Esophagus (tissue), 2 donors: ENCODE measurements at regions not wholly inside any gene's neighbourhood (a gene's known extent, or its start where the extent isn't known, plus 50 kb on each side); places are given as distances from the start of the nearest gene placed in this dataset.
A peak's percentile ranks its signal among the peaks of the same experiment; 100 is the strongest.

Experiments
- H3K27ac ChIP-seq, 2 donors: one replicate each; pipeline ENCODE4 v1.5.1; 2013; ENCODE audit warnings: low read depth in 2 of 2, mild to moderate bottlenecking in 2 of 2, inconsistent platforms in 1 of 2, low read length in 1 of 2, moderate library complexity in 1 of 2
- H3K27me3 ChIP-seq, 2 donors: one replicate each; pipeline ENCODE4 v1.6.1; 2013; ENCODE audit warnings: low read length in 2 of 2, control low read depth in 1 of 2, mild to moderate bottlenecking in 1 of 2; ENCODE audit not compliant: insufficient read depth in 2 of 2, control insufficient read depth in 1 of 2
- H3K36me3 ChIP-seq, 2 donors: one replicate each; pipeline ENCODE4 v1.6.1; 2013; ENCODE audit warnings: low read length in 1 of 2; ENCODE audit not compliant: control insufficient read depth in 2 of 2, insufficient read depth in 2 of 2
- H3K4me1 ChIP-seq, 2 donors: one replicate each; pipeline ENCODE4 v1.6.1; 2013; ENCODE audit warnings: low read length in 1 of 2; ENCODE audit not compliant: control insufficient read depth in 2 of 2, insufficient read depth in 2 of 2
- H3K4me3 ChIP-seq, 2 donors: one replicate each; pipeline ENCODE4 v1.5.1; 2013; ENCODE audit warnings: low read length in 2 of 2, mild to moderate bottlenecking in 2 of 2, low read depth in 1 of 2, moderate library complexity in 1 of 2
- H3K9me3 ChIP-seq, 2 donors: one replicate each; pipeline ENCODE4 v1.6.1; 2013; ENCODE audit warnings: mild to moderate bottlenecking in 2 of 2, low read depth in 1 of 2, low read length in 1 of 2, moderate library complexity in 1 of 2; ENCODE audit not compliant: control insufficient read depth in 2 of 2, insufficient read depth in 1 of 2
- WGBS, 2 donors: extraction: QIAGEN DNeasy Blood & Tissue Kit; methylation state at CpG; one replicate each; pipeline ENCODE4 v1.1.7; 2013; 5-methylcytosine and 5-hydroxymethylcytosine counted together
- donor health status: healthy with polysubstance abuse.
- donor health status: Bipolar disorder and iron deficiency.

DNA sequence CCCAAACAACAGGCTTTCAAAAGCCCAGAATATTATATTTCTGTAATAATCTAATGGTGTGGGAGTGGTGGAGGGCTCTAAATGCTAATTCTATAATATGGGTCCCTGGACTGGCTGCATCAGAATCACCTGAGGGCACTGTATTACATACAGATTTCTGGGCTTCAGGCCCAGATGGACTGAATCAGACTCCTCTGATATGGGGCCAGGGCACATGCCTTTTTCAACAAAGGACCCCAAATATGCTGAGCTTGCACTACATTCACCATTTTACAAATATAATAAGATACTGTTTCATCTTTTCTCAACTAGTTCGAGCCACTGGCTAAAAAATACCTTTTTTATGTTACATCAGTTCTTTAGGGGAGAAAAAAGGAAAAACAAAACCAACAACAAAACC, 309.7 kb downstream of the MAP2K6 start:
- no peaks in the 10 kb centered on the region for H3K9me3 ChIP-seq
- H3K4me1 ChIP-seq, result peaks cover 0 to 2% of the 10 kb centered on the region in 2 donors
- no peaks in the 10 kb centered on the region for H3K27me3 ChIP-seq
- 59 to 77% methylated on average over 1 of the region's 1 CpG for WGBS, 2 donors
- no peak overlapping the region for H3K4me3 ChIP-seq
- no peak overlapping the region for H3K27ac ChIP-seq
- no peaks in the 10 kb centered on the region for H3K36me3 ChIP-seq

DNA sequence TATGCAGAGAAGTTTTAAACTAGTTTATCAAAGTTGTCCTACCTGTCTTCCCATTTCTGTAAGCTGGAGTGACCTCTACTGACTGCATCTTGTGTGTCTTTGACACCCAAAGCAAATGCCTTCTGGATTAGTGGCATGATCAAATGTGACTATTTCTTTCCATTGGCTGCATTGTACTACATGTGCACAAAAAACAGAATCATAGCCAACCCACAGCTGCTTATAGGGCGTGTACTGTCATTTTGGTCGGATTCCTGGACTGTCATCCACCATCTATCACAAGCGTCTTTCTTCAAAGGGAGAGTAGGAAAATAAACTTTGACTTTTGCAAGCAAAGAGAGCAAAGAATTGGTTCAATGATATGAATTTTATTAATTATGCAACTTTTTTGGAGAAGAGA, 310.6 kb downstream of the MAP2K6 start:
- 53 to 66% methylated on average over 3 of the region's 3 CpGs for WGBS, 2 donors
- Histone ChIP-seq H3K4me1 (peaks cover 0 to 2% of the 10 kb centered on the region in 2 donors), H3K27ac (no peak overlapping the region), H3K27me3 (no peaks in the 10 kb centered on the region), H3K36me3 (no peaks in the 10 kb centered on the region), H3K4me3 (no peak overlapping the region), H3K9me3 (no peaks in the 10 kb centered on the region)

- Histone ChIP-seq H3K27me3 (no peaks in the 10 kb centered on the region), H3K36me3 (no peaks in the 10 kb centered on the region), H3K4me3 (no peak overlapping the region), H3K4me1 (peaks cover 0 to 2% of the 10 kb centered on the region in 2 donors), H3K9me3 (no peaks in the 10 kb centered on the region), H3K27ac (no peak overlapping the region)
- WGBS, 2 donors, result 71 to 90% methylated on average over 2 of the region's 2 CpGs
Measured at GRCh38 chr17:69728816-69729215, 314.3 kb downstream of the MAP2K6 start.

GRCh38 chr17:69729944-69730343, 315.4 kb downstream of the MAP2K6 start:
- no peaks in the 10 kb centered on the region for H3K9me3 ChIP-seq
- H3K36me3 ChIP-seq, result no peaks in the 10 kb centered on the region
- no peaks in the 10 kb centered on the region for H3K27me3 ChIP-seq
- H3K4me3 ChIP-seq, result no peak overlapping the region
- H3K4me1 ChIP-seq, result no peaks in the 10 kb centered on the region
- H3K27ac ChIP-seq, result no peak overlapping the region

DNA sequence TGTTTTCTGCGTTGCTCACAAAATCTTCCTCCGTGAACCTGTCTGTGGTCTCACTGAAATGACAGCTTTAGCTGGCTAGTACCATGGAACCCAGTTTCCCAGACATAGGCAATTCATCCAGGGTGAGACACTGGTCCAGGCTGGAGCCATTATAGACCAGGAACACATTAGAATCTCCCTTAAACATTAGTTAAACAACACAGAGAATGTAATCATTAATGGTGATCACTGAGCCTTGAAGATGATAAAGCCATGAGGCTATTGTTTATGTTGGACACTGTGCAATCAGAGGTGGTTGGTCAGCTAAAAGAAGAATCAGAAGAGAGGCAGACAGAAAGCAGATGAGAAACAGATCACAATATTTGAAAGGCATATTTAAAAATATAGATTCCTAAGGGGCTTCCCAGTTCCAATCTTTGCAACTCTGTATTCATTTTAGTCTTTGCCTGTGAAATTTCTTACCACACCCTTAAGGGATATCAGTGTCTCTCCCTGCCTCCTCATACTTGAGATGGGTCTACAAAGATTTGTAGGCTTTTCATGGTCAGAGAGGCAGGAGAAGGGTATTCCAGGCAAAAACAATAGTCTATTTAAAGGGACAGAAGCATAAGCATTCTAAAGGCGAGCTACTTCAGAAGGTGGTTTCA, 317.9 kb downstream of the MAP2K6 start:
- Histone ChIP-seq H3K4me3 (no peak overlapping the region), H3K27ac (no peak overlapping the region), H3K36me3 (no peaks in the 10 kb centered on the region), H3K27me3 (no peaks in the 10 kb centered on the region), H3K4me1 (no peaks in the 10 kb centered on the region), H3K9me3 (no peaks in the 10 kb centered on the region)
- 74 to 80% methylated on average over 3 of the region's 3 CpGs for WGBS, 2 donors

DNA sequence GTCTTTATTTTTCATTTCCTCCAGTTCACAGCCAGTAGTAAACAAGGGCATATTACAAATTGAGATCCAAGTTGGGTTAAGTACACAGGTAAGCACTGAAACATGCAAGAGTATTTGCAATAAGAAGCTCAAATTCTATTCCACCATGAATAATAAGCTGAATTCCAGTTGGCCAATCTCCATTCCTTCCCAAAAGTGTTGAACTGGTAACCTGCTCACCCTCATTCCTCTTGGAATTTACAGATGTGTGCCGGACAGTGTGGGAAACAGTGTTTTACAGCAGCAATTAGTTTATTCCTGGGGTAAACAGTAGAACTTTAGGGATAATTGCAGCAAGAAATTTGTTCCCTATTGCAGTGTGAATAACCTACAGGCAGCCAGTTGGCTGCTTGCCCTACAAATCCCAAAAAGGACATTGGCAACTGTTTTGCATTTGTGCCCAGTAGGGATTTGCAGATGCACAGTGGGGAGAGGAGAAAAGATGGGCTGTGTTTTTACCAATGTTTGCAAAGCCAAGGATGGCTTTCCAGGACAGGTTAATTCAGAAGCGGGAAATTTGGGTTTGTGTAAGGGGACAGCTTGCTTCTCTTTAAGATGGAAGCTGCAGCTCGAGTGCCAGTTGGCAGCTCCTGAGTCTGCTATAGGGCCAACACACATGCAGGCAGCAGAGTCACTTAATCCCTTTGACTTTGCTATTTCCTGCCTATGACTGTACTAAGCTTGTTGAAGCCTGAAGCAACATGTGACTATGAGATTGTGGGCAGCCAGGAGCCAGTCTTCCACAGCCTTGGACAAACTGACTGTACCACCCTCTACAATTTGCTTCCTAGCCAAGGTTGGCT, 318.9 kb downstream of the MAP2K6 start:
- Histone ChIP-seq H3K27me3 (no peaks in the 10 kb centered on the region), H3K9me3 (no peaks in the 10 kb centered on the region), H3K4me3 (no peak overlapping the region), H3K27ac (peak overlapping the region; percentile 14 to 73), H3K4me1 (no peaks in the 10 kb centered on the region), H3K36me3 (no peaks in the 10 kb centered on the region)
- 31 to 50% methylated on average over 3 of the region's 3 CpGs for WGBS, 2 donors

GRCh38 chr17:69734656-69735055, 320.2 kb downstream of the MAP2K6 start:
- H3K36me3 ChIP-seq, result no peaks in the 10 kb centered on the region
- no peaks in the 10 kb centered on the region for H3K9me3 ChIP-seq
- H3K27ac ChIP-seq, result no peak overlapping the region
- no peak overlapping the region for H3K4me3 ChIP-seq
- H3K4me1 ChIP-seq, result no peaks in the 10 kb centered on the region
- H3K27me3 ChIP-seq, result no peaks in the 10 kb centered on the region
- 85 to 89% methylated on average over 1 of the region's 1 CpG for WGBS, 2 donors

DNA sequence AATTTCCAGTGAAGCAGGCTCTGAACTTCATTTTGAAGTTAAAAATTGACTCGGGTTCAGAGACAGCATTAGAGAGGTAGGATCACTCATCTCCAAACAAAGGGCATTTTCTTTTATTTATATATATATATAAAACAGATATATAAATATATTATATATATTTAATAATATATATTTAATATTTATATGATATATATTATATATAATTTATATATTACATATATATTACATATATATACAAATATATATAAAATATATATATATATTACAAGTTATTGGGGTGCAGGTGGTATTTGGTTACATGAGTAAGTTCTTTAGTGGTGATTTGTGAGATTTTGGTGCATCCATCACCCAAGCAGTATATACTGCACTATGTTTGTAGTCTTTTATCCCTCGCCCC, 320.8 kb downstream of the MAP2K6 start:
- Histone ChIP-seq H3K36me3 (no peaks in the 10 kb centered on the region), H3K27me3 (no peaks in the 10 kb centered on the region), H3K4me3 (no peak overlapping the region), H3K4me1 (no peaks in the 10 kb centered on the region), H3K27ac (no peak overlapping the region), H3K9me3 (no peaks in the 10 kb centered on the region)
- 93% methylated on average over 2 of the region's 2 CpGs for WGBS, 2 donors

DNA sequence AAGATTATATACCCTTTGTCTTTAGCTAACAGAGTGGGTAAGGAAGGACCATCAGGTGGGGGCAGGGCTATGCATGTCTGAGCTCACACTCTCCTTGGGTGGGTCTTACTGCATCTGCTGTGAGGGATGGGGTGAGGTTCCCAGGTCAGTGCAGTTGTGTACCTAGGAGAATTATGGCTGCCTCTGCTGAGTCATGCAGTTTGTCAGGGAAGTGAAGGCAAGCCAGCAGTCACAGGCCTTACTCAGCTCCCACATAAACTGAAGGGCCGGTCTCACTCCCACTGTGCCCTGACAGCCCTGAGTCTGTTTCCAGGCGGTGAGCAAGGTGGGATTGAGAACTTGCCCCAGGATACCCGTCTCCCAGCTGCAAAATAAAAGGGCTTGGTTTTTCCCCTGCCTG, 328.6 kb downstream of the MAP2K6 start:
- Histone ChIP-seq H3K27me3 (no peaks in the 10 kb centered on the region), H3K4me3 (no peak overlapping the region), H3K9me3 (peaks cover 0 to 3% of the 10 kb centered on the region in 2 donors), H3K27ac (no peak overlapping the region), H3K4me1 (no peaks in the 10 kb centered on the region), H3K36me3 (no peaks in the 10 kb centered on the region)
- WGBS, 2 donors, result 68 to 84% methylated on average over 3 of the region's 3 CpGs
